Neural progenitor cell (in vitro differentiated cells): ENCODE measurements at regions not wholly inside any gene's neighbourhood (a gene's known extent, or its start where the extent isn't known, plus 50 kb on each side); places are given as distances from the start of the nearest gene placed in this dataset.

ENCODE experiments used
- DNase-seq: peaks from one replicate; pipeline ENCODE4 v3.0.0-alpha.2; 2016; ENCODE audit warnings: low spot score
- H2AFZ ChIP-seq: fragments of 200-600 bp; sonication (generic); replicated peaks from 2 replicates; pipeline ENCODE4 v1.6.1; 2016; ENCODE audit warnings: antibody characterized with exemption
- H3F3A ChIP-seq: fragments of 200-600 bp; sonication (generic); 2 replicates; pipeline ENCODE4 v1.6.1; 2016; ENCODE audit warnings: antibody characterized with exemption, low read depth
- H3K27ac ChIP-seq: fragments of 200-600 bp; sonication (generic); 2 replicates; pipeline ENCODE4 v1.5.1; 2016; ENCODE audit warnings: mild to moderate bottlenecking
- H3K27me3 ChIP-seq: fragments of 200-600 bp; sonication (generic); 2 replicates; pipeline ENCODE4 v1.6.1; 2016; ENCODE audit warnings: mild to moderate bottlenecking, moderate library complexity
- H3K36me3 ChIP-seq: fragments of 200-600 bp; sonication (generic); 2 replicates; pipeline ENCODE4 v1.5.1; 2016
- H3K4me1 ChIP-seq: fragments of 200-600 bp; sonication (generic); 2 replicates; pipeline ENCODE4 v1.6.1; 2016; ENCODE audit warnings: mixed run types
- H3K4me2 ChIP-seq: fragments of 200-600 bp; sonication (generic); 2 replicates; pipeline ENCODE4 v1.6.1; 2016
- H3K4me3 ChIP-seq: fragments of 200-600 bp; sonication (generic); 2 replicates; pipeline ENCODE4 v1.5.1; 2016
- H3K79me2 ChIP-seq: fragments of 200-600 bp; sonication (generic); 2 replicates; pipeline ENCODE4 v1.6.1; 2016; ENCODE audit warnings: low read depth
- H3K9ac ChIP-seq: fragments of 200-600 bp; sonication (generic); 2 replicates; pipeline ENCODE4 v1.6.1; 2016
- H3K9me3 ChIP-seq: fragments of 200-600 bp; sonication (generic); 2 replicates; pipeline ENCODE4 v1.5.1; 2016; ENCODE audit warnings: low read depth
- H4K20me1 ChIP-seq: fragments of 200-600 bp; sonication (generic); 2 replicates; pipeline ENCODE4 v1.6.1; 2016; ENCODE audit warnings: low read depth
- H3K27ac Mint-ChIP-seq: 3 replicates; pipeline ENCODE4 v1.8.0; 2021; ENCODE audit warnings: mixed read lengths
- H3K27me3 Mint-ChIP-seq: 2 replicates; pipeline ENCODE4 v1.8.0; 2022; ENCODE audit warnings: low read depth, mild to moderate bottlenecking, inconsistent platforms, moderate library complexity, mixed read lengths; ENCODE audit not compliant: insufficient read depth
- H3K36me3 Mint-ChIP-seq: 3 replicates; pipeline ENCODE4 v1.8.0; 2021; ENCODE audit warnings: mixed read lengths
- H3K4me1 Mint-ChIP-seq: 3 replicates; pipeline ENCODE4 v1.8.0; 2021; ENCODE audit warnings: mixed read lengths
- H3K4me3 Mint-ChIP-seq: 3 replicates; pipeline ENCODE4 v1.8.0; 2021; ENCODE audit warnings: mild to moderate bottlenecking, moderate library complexity, mixed read lengths
- H3K9me3 Mint-ChIP-seq: 3 replicates; pipeline ENCODE4 v1.8.0; 2020; ENCODE audit warnings: mixed read lengths
- CTCF ChIP-seq: fragments of 200-600 bp; sonication (generic); IDR thresholded peaks from 2 replicates; pipeline ENCODE4 v1.5.1; 2017; ENCODE audit warnings: antibody characterized with exemption, mild to moderate bottlenecking
- EZH2 ChIP-seq: fragments of 200-600 bp; sonication (generic); IDR thresholded peaks from 2 replicates; pipeline ENCODE4 v1.6.1; 2017; ENCODE audit warnings: antibody characterized with exemption, mild to moderate bottlenecking, moderate library complexity
- EZH2phosphoT487 ChIP-seq: fragments of 200-600 bp; sonication (generic); IDR thresholded peaks from 2 replicates; pipeline ENCODE4 v1.6.1; 2017; ENCODE audit warnings: antibody characterized with exemption

- Mint-ChIP-seq H3K27ac (no peak overlapping the region), H3K4me1 (peaks cover 7% of the 10 kb centered on the region), H3K36me3 (no peaks in the 10 kb centered on the region), H3K4me3 (no peak overlapping the region), H3K9me3 (no peaks in the 10 kb centered on the region), H3K27me3 (no peaks in the 10 kb centered on the region)
- H3K27me3 ChIP-seq, result no peaks in the 10 kb centered on the region
- H3K36me3 ChIP-seq, result no peaks in the 10 kb centered on the region
- no peak overlapping the region for H2AFZ ChIP-seq
- no peak overlapping the region for H3K9ac ChIP-seq
- H3K27ac ChIP-seq, result no peak overlapping the region
- H3K4me1 ChIP-seq, result no peaks in the 10 kb centered on the region
- no peak overlapping the region for H3K4me3 ChIP-seq
- DNase-seq, result no peak
- H3K9me3 ChIP-seq, result no peaks in the 10 kb centered on the region
- TF ChIP-seq CTCF (no peak), EZH2phosphoT487 (no peak), EZH2 (no peak)
- H4K20me1 ChIP-seq, result no peaks in the 10 kb centered on the region
- no peaks in the 10 kb centered on the region for H3K79me2 ChIP-seq
- H3K4me2 ChIP-seq, result no peak overlapping the region
- H3F3A ChIP-seq, result no peaks in the 10 kb centered on the region
Measured at GRCh38 chr21:18542081-18542480, 138.5 kb upstream of the TMPRSS15 start.

- no peak overlapping the region for H3K27ac Mint-ChIP-seq
- no peaks in the 10 kb centered on the region for H3F3A ChIP-seq
- no peaks in the 10 kb centered on the region for H4K20me1 ChIP-seq
- H3K36me3 Mint-ChIP-seq, result no peaks in the 10 kb centered on the region
- H3K27ac ChIP-seq, result no peak overlapping the region
- H3K4me3 ChIP-seq, result no peak overlapping the region
- no peaks in the 10 kb centered on the region for H3K4me1 ChIP-seq
- TF ChIP-seq EZH2 (no peak), EZH2phosphoT487 (no peak), CTCF (no peak)
- no peak overlapping the region for H3K4me3 Mint-ChIP-seq
- H3K9ac ChIP-seq, result no peak overlapping the region
- no peak for DNase-seq
- no peaks in the 10 kb centered on the region for H3K9me3 ChIP-seq
- H3K79me2 ChIP-seq, result no peaks in the 10 kb centered on the region
- no peaks in the 10 kb centered on the region for H3K27me3 ChIP-seq
- H3K9me3 Mint-ChIP-seq, result no peaks in the 10 kb centered on the region
- no peaks in the 10 kb centered on the region for H3K36me3 ChIP-seq
- no peak overlapping the region for H3K4me2 ChIP-seq
- H3K27me3 Mint-ChIP-seq, result no peaks in the 10 kb centered on the region
- H2AFZ ChIP-seq, result no peak overlapping the region
- H3K4me1 Mint-ChIP-seq, result peaks cover 14% of the 10 kb centered on the region
Measured at GRCh38 chr21:18545908-18546307, 142.3 kb upstream of the TMPRSS15 start.

- Histone ChIP-seq H3K9ac (no peak overlapping the region), H3K27me3 (no peaks in the 10 kb centered on the region), H3K4me2 (no peak overlapping the region), H4K20me1 (no peaks in the 10 kb centered on the region), H3K9me3 (no peaks in the 10 kb centered on the region), H3K4me3 (no peak overlapping the region), H3K27ac (no peak overlapping the region), H3K4me1 (peaks cover 6% of the 10 kb centered on the region), H3K79me2 (no peaks in the 10 kb centered on the region), H3F3A (no peaks in the 10 kb centered on the region), H2AFZ (no peak overlapping the region), H3K36me3 (no peaks in the 10 kb centered on the region)
- H3K36me3 Mint-ChIP-seq, result no peaks in the 10 kb centered on the region
- H3K4me1 Mint-ChIP-seq, result peaks cover 19% of the 10 kb centered on the region
- H3K27ac Mint-ChIP-seq, result no peak overlapping the region
- no peak for DNase-seq
- no peak overlapping the region for H3K4me3 Mint-ChIP-seq
- no peaks in the 10 kb centered on the region for H3K27me3 Mint-ChIP-seq
- H3K9me3 Mint-ChIP-seq, result no peaks in the 10 kb centered on the region
- TF ChIP-seq EZH2phosphoT487 (no peak), CTCF (no peak), EZH2 (no peak)
Measured at GRCh38 chr21:18547347-18547746, 143.8 kb upstream of the TMPRSS15 start.

GRCh38 chr21:18548249-18548648, 144.7 kb upstream of the TMPRSS15 start:
- Histone ChIP-seq H3K27me3 (no peaks in the 10 kb centered on the region), H3K36me3 (no peaks in the 10 kb centered on the region), H3K9ac (no peak overlapping the region), H3K4me3 (no peak overlapping the region), H4K20me1 (no peaks in the 10 kb centered on the region), H3K4me1 (peaks cover 10% of the 10 kb centered on the region), H3K27ac (no peak overlapping the region), H3K9me3 (no peaks in the 10 kb centered on the region), H2AFZ (no peak overlapping the region), H3K79me2 (no peaks in the 10 kb centered on the region), H3K4me2 (no peak overlapping the region), H3F3A (no peaks in the 10 kb centered on the region)
- TF ChIP-seq CTCF (no peak), EZH2phosphoT487 (no peak), EZH2 (no peak)
- no peaks in the 10 kb centered on the region for H3K9me3 Mint-ChIP-seq
- DNase-seq, result no peak
- no peak overlapping the region for H3K27ac Mint-ChIP-seq
- no peaks in the 10 kb centered on the region for H3K27me3 Mint-ChIP-seq
- no peaks in the 10 kb centered on the region for H3K36me3 Mint-ChIP-seq
- H3K4me1 Mint-ChIP-seq, result peaks cover 19% of the 10 kb centered on the region
- no peak overlapping the region for H3K4me3 Mint-ChIP-seq
